Sigmoid colon (tissue), 4 donors: ENCODE measurements at regions not wholly inside any gene's neighbourhood (a gene's known extent, or its start where the extent isn't known, plus 50 kb on each side); places are given as distances from the start of the nearest gene placed in this dataset.

Experiments
- POLR2A ChIP-seq, 2 donors: fragments of 450-650 bp; IDR thresholded peaks; one replicate each; pipeline ENCODE4 v1.6.1; 2016; ENCODE audit warnings: antibody characterized with exemption in 2 of 2, mild to moderate bottlenecking in 2 of 2, moderate library complexity in 2 of 2
- POLR2AphosphoS5 ChIP-seq, 4 donors: sonication (generic); formaldehyde crosslinking; IDR thresholded peaks; one replicate each; pipeline ENCODE4 v1.6.1; 2017; ENCODE audit warnings: antibody characterized with exemption in 4 of 4
- TF ChIP-seq, protein P1 (sequence below), 4 experiments: fragments of 450-650 bp in 3 of 4; fragments of 200-600 bp in 1 of 4; IDR thresholded peaks; one replicate each; pipeline ENCODE4 v1.5.1; 2016 to 2019; ENCODE audit warnings: antibody characterized with exemption in 4 of 4, mild to moderate bottlenecking in 3 of 4, moderate library complexity in 2 of 4

DNA sequence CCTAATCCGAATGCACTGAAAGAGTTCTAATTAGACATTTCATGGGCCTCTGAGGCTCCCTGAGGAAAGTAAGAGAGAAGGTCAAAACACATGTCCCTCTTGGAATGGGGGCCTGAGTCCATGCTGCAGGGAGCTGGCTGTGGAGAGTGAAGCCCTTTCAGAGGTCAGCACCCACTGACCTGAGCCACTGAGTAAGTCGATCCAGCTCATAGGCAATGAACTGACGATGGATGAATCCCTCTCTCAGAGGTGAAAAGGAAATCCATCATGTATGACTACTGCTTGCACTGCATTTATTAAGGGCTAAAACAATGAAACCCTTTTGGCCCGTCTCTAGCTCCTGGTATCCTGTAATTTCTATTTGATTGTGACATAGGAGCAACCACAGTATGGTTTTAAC, 288.9 kb upstream of the VLDLR start:
- TF ChIP-seq, protein P1, sequence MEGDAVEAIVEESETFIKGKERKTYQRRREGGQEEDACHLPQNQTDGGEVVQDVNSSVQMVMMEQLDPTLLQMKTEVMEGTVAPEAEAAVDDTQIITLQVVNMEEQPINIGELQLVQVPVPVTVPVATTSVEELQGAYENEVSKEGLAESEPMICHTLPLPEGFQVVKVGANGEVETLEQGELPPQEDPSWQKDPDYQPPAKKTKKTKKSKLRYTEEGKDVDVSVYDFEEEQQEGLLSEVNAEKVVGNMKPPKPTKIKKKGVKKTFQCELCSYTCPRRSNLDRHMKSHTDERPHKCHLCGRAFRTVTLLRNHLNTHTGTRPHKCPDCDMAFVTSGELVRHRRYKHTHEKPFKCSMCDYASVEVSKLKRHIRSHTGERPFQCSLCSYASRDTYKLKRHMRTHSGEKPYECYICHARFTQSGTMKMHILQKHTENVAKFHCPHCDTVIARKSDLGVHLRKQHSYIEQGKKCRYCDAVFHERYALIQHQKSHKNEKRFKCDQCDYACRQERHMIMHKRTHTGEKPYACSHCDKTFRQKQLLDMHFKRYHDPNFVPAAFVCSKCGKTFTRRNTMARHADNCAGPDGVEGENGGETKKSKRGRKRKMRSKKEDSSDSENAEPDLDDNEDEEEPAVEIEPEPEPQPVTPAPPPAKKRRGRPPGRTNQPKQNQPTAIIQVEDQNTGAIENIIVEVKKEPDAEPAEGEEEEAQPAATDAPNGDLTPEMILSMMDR (IDR thresholded peaks at IDR 0.05): no peak
- no peak for TF ChIP-seq POLR2AphosphoS5 (IDR thresholded peaks at IDR 0.05)
- TF ChIP-seq POLR2A (IDR thresholded peaks at IDR 0.05): no peak
